ENCODE measurements at regions not wholly inside any gene's neighbourhood (a gene's known extent, or its start where the extent isn't known, plus 50 kb on each side); places are given as distances from the start of the nearest gene placed in this dataset.

DNA sequence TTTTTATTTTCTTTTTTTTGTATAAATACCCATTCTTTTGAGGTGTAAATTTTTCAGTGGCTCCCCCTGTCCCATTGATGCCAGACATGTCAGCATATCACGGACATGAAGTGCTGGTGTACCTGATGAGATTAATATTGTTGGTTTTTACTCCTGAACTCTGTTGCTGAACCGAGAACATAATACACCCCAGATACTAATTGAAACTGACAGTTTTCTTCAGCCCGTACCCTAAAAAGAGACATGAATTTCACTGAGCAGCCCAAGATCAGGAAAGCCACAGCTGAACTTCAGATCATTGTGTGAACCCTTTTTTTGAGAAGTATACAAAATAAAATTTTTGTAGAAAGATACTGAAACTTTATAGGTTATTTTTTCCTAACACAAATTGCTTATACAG is 75.7 kb downstream of the PRDM9 start:
- Histone ChIP-seq H3K79me1 (ENCODE audit: low read depth in 1 of 2, low read length in 2 of 2) (no peaks in the 10 kb centered on the region), H3K4me3 (ENCODE audit: insufficient read depth, low read depth, low read length) (no peak overlapping the region), H3K36me3 (ENCODE audit: control insufficient read depth, insufficient read depth, low read length) (no peaks in the 10 kb centered on the region), H3K4me2 (ENCODE audit: low read depth, low read length) (no peak overlapping the region), H4K91ac (ENCODE audit: insufficient read depth, low read depth, low read length) (no peak overlapping the region), H3K23ac (ENCODE audit: low read depth, low read length) (no peak overlapping the region), H3K4ac (ENCODE audit: low read depth, low read length) (no peak overlapping the region), H2BK20ac (ENCODE audit: low read depth, low read length) (no peak overlapping the region), H2BK120ac (ENCODE audit: low read depth, low read length) (no peak overlapping the region), H3K27me3 (ENCODE audit: control insufficient read depth, insufficient read depth, low read length) (no peaks in the 10 kb centered on the region), H4K20me1 (ENCODE audit: insufficient read depth, low read length) (no peaks in the 10 kb centered on the region), H2AK9ac (replicated peaks; ENCODE audit: low read depth, low read length, poor library complexity) (no peak overlapping the region), H2AFZ (replicated peaks; ENCODE audit: low read length, poor library complexity) (no peak overlapping the region), H3K18ac (ENCODE audit: low read depth, low read length) (no peak overlapping the region), H2BK15ac (ENCODE audit: low read depth, low read length) (no peak overlapping the region), H3K27ac (ENCODE audit: insufficient read depth, low read length) (no peak overlapping the region), H3K9me1 (ENCODE audit: insufficient read depth, low read length) (no peaks in the 10 kb centered on the region), H3K4me1 (ENCODE audit: control insufficient read depth, insufficient read depth, low read length) (no peaks in the 10 kb centered on the region), H3K9me3 (ENCODE audit: control insufficient read depth, insufficient read depth, low read length) (no peaks in the 10 kb centered on the region), H4K5ac (ENCODE audit: low read depth, low read length) (no peak overlapping the region), H3K14ac (replicated peaks; ENCODE audit: low read depth, low read length) (no peak overlapping the region), H4K8ac (ENCODE audit: low read depth in 2 of 2, low read length in 2 of 2) (no peak overlapping the region), H2AK5ac (ENCODE audit: low read depth, low read length) (no peak overlapping the region), H2BK5ac (ENCODE audit: low read depth, low read length, poor library complexity, severe bottlenecking) (no peak overlapping the region), H3K56ac (ENCODE audit: extremely low read depth, insufficient read depth, low read length) (no peak overlapping the region), H3K9ac (ENCODE audit: low read depth, low read length) (no peak overlapping the region)
- POLR2A ChIA-PET (ENCODE audit: unreplicated experiment) = no interaction called here
- ATAC-seq (ENCODE audit: low read depth) (no peak), DNase-seq (no peak)
- CTCF ChIA-PET = no interaction called here
- TF ChIP-seq CTCF (conservative IDR thresholded peaks at IDR 0.05; ENCODE audit: low read depth, low read length) (no peak), POLR2A (IDR thresholded peaks at IDR 0.05; ENCODE audit: low read depth, low read length) (no peak), NFE2L2 (IDR thresholded peaks at IDR 0.05; ENCODE audit: low read depth, low read length) (no peak)
- intact Hi-C loops (cut with micrococcal nuclease) (no loop called here), dilution Hi-C loops (cut with HindIII; ENCODE audit: low sequenced_read_pairs, unreplicated experiment) (no loop called here), in situ Hi-C loops (cut with MboI; ENCODE audit: low sequenced_read_pairs) (no loop called here)
- WGBS, 2 experiments (ENCODE audit: extremely low coverage in 2 of 2, insufficient read length in 1 of 2) = no CpG with 5 or more reads among the region's 3 CpGs
- no TSS peak for BruUV-seq (replicated peaks)

Measured in IMR-90 (cell line).